Hepatocyte (in vitro differentiated cells): ENCODE measurements at regions not wholly inside any gene's neighbourhood (a gene's known extent, or its start where the extent isn't known, plus 50 kb on each side); places are given as distances from the start of the nearest gene placed in this dataset.
A peak's percentile ranks its signal among the peaks of the same experiment; 100 is the strongest.

Source experiments
- DNase-seq: peaks from one replicate; pipeline ENCODE4 v3.0.0-alpha.2; 2016; ENCODE audit warnings: low spot score
- H2AFZ ChIP-seq: fragments of 200-600 bp; sonication (generic); 2 replicates; pipeline ENCODE4 v1.6.0; 2016; ENCODE audit warnings: antibody characterized with exemption, mild to moderate bottlenecking
- H3K27ac ChIP-seq: fragments of 200-600 bp; sonication (generic); 2 replicates; pipeline ENCODE4 v1.5.1; 2016; ENCODE audit warnings: mild to moderate bottlenecking
- H3K27me3 ChIP-seq: fragments of 200-600 bp; sonication (generic); 2 replicates; pipeline ENCODE4 v1.6.1; 2016
- H3K36me3 ChIP-seq: fragments of 200-600 bp; sonication (generic); replicated peaks from 2 replicates; pipeline ENCODE4 v1.5.1; 2016; ENCODE audit warnings: low read depth; ENCODE audit not compliant: insufficient read depth
- H3K4me1 ChIP-seq: fragments of 200-600 bp; sonication (generic); 2 replicates; pipeline ENCODE4 v1.5.1; 2016; ENCODE audit warnings: mild to moderate bottlenecking, moderate library complexity; ENCODE audit not compliant: insufficient read depth
- H3K4me2 ChIP-seq: fragments of 200-600 bp; sonication (generic); 2 replicates; pipeline ENCODE4 v1.6.0; 2016
- H3K4me3 ChIP-seq: fragments of 200-600 bp; sonication (generic); 2 replicates; pipeline ENCODE4 v1.5.1; 2016; ENCODE audit warnings: mild to moderate bottlenecking
- H3K79me2 ChIP-seq: fragments of 200-600 bp; sonication (generic); 2 replicates; pipeline ENCODE4 v1.6.0; 2017; ENCODE audit warnings: mild to moderate bottlenecking
- H3K9me2 ChIP-seq: fragments of 200-600 bp; sonication (generic); replicated peaks from 2 replicates; pipeline ENCODE4 v1.6.0; 2017; ENCODE audit warnings: mild to moderate bottlenecking; ENCODE audit not compliant: insufficient read depth
- H3K9me3 ChIP-seq: fragments of 200-600 bp; sonication (generic); 2 replicates; pipeline ENCODE4 v1.5.1; 2016; ENCODE audit warnings: low read depth, mild to moderate bottlenecking
- H4K20me1 ChIP-seq: fragments of 200-600 bp; sonication (generic); 2 replicates; pipeline ENCODE4 v1.6.0; 2016; ENCODE audit warnings: mild to moderate bottlenecking; ENCODE audit not compliant: insufficient read depth, poor library complexity, severe bottlenecking
- CTCF ChIP-seq: fragments of 200-600 bp; sonication (generic); IDR thresholded peaks from 2 replicates; pipeline ENCODE4 v1.5.1; 2016; ENCODE audit warnings: antibody characterized with exemption, mild to moderate bottlenecking; ENCODE audit not compliant: poor library complexity
- EZH2 ChIP-seq: fragments of 200-600 bp; sonication (generic); IDR thresholded peaks from 2 replicates; pipeline ENCODE4 v1.6.1; 2016; ENCODE audit warnings: antibody characterized with exemption, mild to moderate bottlenecking, borderline replicate concordance
- EZH2phosphoT487 ChIP-seq: fragments of 200-600 bp; sonication (generic); IDR thresholded peaks from one replicate; pipeline ENCODE4 v1.6.1; 2018; ENCODE audit warnings: antibody characterized with exemption, mild to moderate bottlenecking, low read depth, moderate library complexity; ENCODE audit not compliant: unreplicated experiment, severe bottlenecking
- WGBS: methylation state at CpG from one replicate; pipeline ENCODE4 v1.1.6; 2016; ENCODE audit warnings: low lambda C conversion rate; ENCODE audit errors: missing lambda C conversion rate; 5-methylcytosine and 5-hydroxymethylcytosine counted together

DNA sequence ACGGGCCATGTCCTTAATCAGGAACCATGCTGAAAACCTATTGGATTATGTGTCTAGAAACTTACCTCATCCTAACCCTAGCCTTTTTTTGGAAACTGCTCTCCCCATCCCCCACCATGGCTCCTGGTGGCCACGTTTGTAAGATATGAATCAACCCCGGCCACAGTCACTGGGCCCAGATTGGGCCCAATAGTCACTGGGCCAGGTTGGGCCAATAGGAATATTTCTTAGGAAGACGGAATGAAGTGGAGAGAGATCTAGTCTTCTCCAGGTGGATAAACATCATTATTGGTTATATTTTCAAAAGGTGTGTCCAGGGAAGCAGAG, 468.7 kb downstream of the ARHGEF28 start:
- no peak for TF ChIP-seq CTCF
- no peak for TF ChIP-seq EZH2phosphoT487
- no peak for TF ChIP-seq EZH2
- peaks cover 7% of the 10 kb centered on the region for H3K4me1 ChIP-seq
- H3K27ac ChIP-seq = no peak overlapping the region
- H4K20me1 ChIP-seq = no peaks in the 10 kb centered on the region
- H3K27me3 ChIP-seq = no peaks in the 10 kb centered on the region
- H2AFZ ChIP-seq = no peak overlapping the region
- no peaks in the 10 kb centered on the region for H3K9me2 ChIP-seq
- H3K79me2 ChIP-seq = no peaks in the 10 kb centered on the region
- H3K36me3 ChIP-seq = no peaks in the 10 kb centered on the region
- H3K4me2 ChIP-seq = no peak overlapping the region
- no peak for DNase-seq
- WGBS = 90% methylated on average over 4 of the region's 4 CpGs
- H3K9me3 ChIP-seq = no peaks in the 10 kb centered on the region
- no peak overlapping the region for H3K4me3 ChIP-seq

DNA sequence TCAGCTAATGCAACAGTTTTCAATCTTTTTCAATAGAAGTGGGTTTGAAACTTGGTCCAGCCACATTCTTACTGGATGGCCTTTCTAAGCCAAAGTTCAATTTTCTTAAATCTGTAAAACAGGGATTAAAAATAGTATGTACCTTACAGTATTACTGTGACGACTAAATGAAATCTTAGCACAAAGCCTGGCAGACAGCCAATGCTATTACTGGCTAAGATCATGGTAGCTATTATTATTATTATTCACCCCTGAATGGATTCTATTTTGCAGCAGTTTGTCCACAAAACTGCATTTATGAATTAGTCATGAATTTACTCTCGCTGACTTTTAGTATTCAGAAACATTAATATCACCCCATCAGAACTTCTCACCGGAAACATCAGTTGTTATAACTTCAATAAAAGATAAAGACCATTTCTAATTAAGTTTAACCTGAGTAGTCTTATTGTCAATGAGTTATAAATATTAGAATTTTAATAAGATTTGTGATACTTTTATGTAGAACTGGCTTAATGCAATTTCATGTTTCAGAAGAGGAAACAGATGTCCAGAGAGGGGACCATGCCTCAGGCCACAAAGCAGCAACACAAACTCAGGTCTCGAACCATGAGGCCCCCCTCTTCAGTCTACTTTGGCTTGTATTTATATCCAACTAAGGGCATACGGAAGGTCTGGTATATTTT, 468.2 kb downstream of the ARHGEF28 start:
- Histone ChIP-seq H3K4me2 (no peak overlapping the region), H4K20me1 (no peaks in the 10 kb centered on the region), H2AFZ (no peak overlapping the region), H3K79me2 (no peaks in the 10 kb centered on the region), H3K36me3 (no peaks in the 10 kb centered on the region), H3K27me3 (no peaks in the 10 kb centered on the region), H3K4me3 (no peak overlapping the region), H3K9me3 (no peaks in the 10 kb centered on the region), H3K4me1 (peaks cover 7% of the 10 kb centered on the region), H3K27ac (no peak overlapping the region), H3K9me2 (no peaks in the 10 kb centered on the region)
- TF ChIP-seq EZH2phosphoT487 (no peak), CTCF (no peak), EZH2 (no peak)
- no peak for DNase-seq
- 74% methylated on average over 5 of the region's 5 CpGs for WGBS

DNA sequence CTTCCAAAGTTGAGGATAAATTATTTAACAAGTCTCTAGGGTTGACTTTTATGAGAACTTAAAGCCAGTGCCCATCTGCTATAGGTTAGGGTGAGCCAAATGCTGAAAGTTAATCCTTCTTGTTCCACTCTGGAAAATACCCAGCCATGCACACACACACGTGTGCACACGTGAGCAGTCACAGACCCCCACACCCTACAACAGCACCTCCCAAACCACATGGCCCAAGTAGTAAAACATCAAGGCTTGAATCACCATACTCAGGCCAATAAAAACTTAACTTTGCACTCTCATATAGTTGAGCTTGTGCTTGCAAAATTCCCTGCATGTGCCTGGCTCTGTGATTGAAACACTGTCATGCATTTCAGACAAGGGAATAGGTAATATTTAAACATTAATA, 467.6 kb downstream of the ARHGEF28 start:
- H3K27me3 ChIP-seq = no peaks in the 10 kb centered on the region
- DNase-seq = peak; percentile 23
- 27% methylated on average over 2 of the region's 2 CpGs for WGBS
- H3K9me2 ChIP-seq = no peaks in the 10 kb centered on the region
- no peak overlapping the region for H3K4me2 ChIP-seq
- H4K20me1 ChIP-seq = no peaks in the 10 kb centered on the region
- no peak overlapping the region for H2AFZ ChIP-seq
- H3K36me3 ChIP-seq = no peaks in the 10 kb centered on the region
- peaks cover 7% of the 10 kb centered on the region for H3K4me1 ChIP-seq
- no peak overlapping the region for H3K4me3 ChIP-seq
- no peak for TF ChIP-seq CTCF
- no peaks in the 10 kb centered on the region for H3K9me3 ChIP-seq
- H3K27ac ChIP-seq = no peak overlapping the region
- H3K79me2 ChIP-seq = no peaks in the 10 kb centered on the region

DNA sequence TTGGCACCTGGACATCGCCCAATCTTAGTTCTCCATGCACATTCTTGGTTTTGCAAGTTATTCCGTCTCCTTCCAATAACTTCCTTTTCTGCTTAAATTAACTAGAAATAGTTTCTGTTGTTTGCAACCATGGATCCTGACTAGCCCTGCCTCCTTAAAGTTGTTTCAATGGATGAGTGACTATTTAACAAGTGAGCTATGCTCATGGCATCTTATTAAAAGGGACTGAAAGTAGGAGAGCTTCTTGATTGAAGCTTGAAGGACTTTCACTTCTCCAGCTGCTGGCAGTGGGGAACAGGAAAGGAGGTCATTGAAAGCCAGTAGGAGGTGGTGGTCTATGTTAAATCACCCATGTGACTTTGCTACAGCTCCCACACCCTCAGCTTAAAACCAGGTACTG, 466.8 kb downstream of the ARHGEF28 start:
- Histone ChIP-seq H3K36me3 (no peaks in the 10 kb centered on the region), H3K9me2 (no peaks in the 10 kb centered on the region), H3K27ac (no peak overlapping the region), H2AFZ (no peak overlapping the region), H3K4me2 (no peak overlapping the region), H3K79me2 (no peaks in the 10 kb centered on the region), H3K4me3 (no peak overlapping the region), H3K9me3 (no peaks in the 10 kb centered on the region), H4K20me1 (no peaks in the 10 kb centered on the region), H3K27me3 (no peaks in the 10 kb centered on the region), H3K4me1 (peaks cover 7% of the 10 kb centered on the region)
- no peak for DNase-seq
- 93% methylated on average over 2 of the region's 2 CpGs for WGBS
- TF ChIP-seq CTCF (no peak), EZH2phosphoT487 (no peak), EZH2 (no peak)
